SK-N-SH treated with all-trans-retinoic acid at 6 μM for 48 hours (cell line): ENCODE measurements at regions not wholly inside any gene's neighbourhood (a gene's known extent, or its start where the extent isn't known, plus 50 kb on each side); places are given as distances from the start of the nearest gene placed in this dataset.

Source experiments
- ATAC-seq: fragments of 200-7000 bp; cut with Tn5 transposase; 3 replicates; pipeline ENCODE4 v1.9.1; 2020; ENCODE audit warnings: mild to moderate bottlenecking, moderate library complexity
- ARNTL ChIP-seq: fragments of 450-650 bp; formaldehyde crosslinking; IDR thresholded peaks from 2 replicates; pipeline ENCODE4 v1.5.0; 2020; ENCODE audit warnings: low read depth, mild to moderate bottlenecking, moderate library complexity, borderline replicate concordance
- CSDC2 ChIP-seq: fragments of 250-450 bp; sonication (Bioruptor Pico); IDR thresholded peaks from 2 replicates; pipeline ENCODE4 v1.5.0; 2020; ENCODE audit warnings: mild to moderate bottlenecking, moderate library complexity
- GLIS3 ChIP-seq: fragments of 250-450 bp; sonication (Bioruptor Pico); IDR thresholded peaks from 2 replicates; pipeline ENCODE4 v1.5.0; 2020; ENCODE audit warnings: mild to moderate bottlenecking, moderate library complexity
- ISL1 ChIP-seq: fragments of 250-450 bp; sonication (Bioruptor Pico); IDR thresholded peaks from 2 replicates; pipeline ENCODE4 v2.1.2; 2022; ENCODE audit warnings: mild to moderate bottlenecking, moderate library complexity
- PPARA ChIP-seq: fragments of 250-450 bp; sonication (Bioruptor Pico); IDR thresholded peaks from 2 replicates; pipeline ENCODE4 v1.5.0; 2020; ENCODE audit warnings: mild to moderate bottlenecking, borderline replicate concordance
- RARB ChIP-seq: fragments of 250-450 bp; sonication (Bioruptor Pico); IDR thresholded peaks from 2 replicates; pipeline ENCODE4 v1.8.0; 2021; ENCODE audit warnings: mild to moderate bottlenecking, moderate library complexity
- SNAI2 ChIP-seq: fragments of 250-450 bp; sonication (Bioruptor Pico); IDR thresholded peaks from 2 replicates; pipeline ENCODE4 v1.5.0; 2020; ENCODE audit warnings: mild to moderate bottlenecking, moderate library complexity
- TCF4 ChIP-seq: fragments of 250-450 bp; sonication (Bioruptor Pico); IDR thresholded peaks from 2 replicates; pipeline ENCODE4 v1.8.0; 2021; ENCODE audit warnings: mild to moderate bottlenecking, moderate library complexity, borderline replicate concordance
- TOX ChIP-seq: fragments of 250-450 bp; sonication (Bioruptor Pico); IDR thresholded peaks from 2 replicates; pipeline ENCODE4 v1.8.0; 2021; ENCODE audit warnings: mild to moderate bottlenecking, moderate library complexity, borderline replicate concordance
- ZC3H10 ChIP-seq: fragments of 250-450 bp; sonication (Bioruptor Pico); IDR thresholded peaks from 2 replicates; pipeline ENCODE4 v1.5.1; 2021; ENCODE audit warnings: mild to moderate bottlenecking, moderate library complexity
- ZFP3 ChIP-seq: fragments of 250-450 bp; sonication (Bioruptor Pico); IDR thresholded peaks from 2 replicates; pipeline ENCODE4 v1.5.0; 2020; ENCODE audit warnings: mild to moderate bottlenecking, moderate library complexity
- ZFP30 ChIP-seq: fragments of 450-650 bp; formaldehyde crosslinking; IDR thresholded peaks from 2 replicates; pipeline ENCODE4 v1.5.0; 2022; ENCODE audit warnings: mild to moderate bottlenecking, moderate library complexity
- ZNF565 ChIP-seq: fragments of 450-650 bp; formaldehyde crosslinking; conservative IDR thresholded peaks from 2 replicates; pipeline ENCODE4 v1.5.0; 2020; ENCODE audit warnings: low read depth, mild to moderate bottlenecking, moderate library complexity
- ZNF70 ChIP-seq: fragments of 450-650 bp; formaldehyde crosslinking; IDR thresholded peaks from 2 replicates; pipeline ENCODE4 v1.5.0; 2020; ENCODE audit warnings: mild to moderate bottlenecking, moderate library complexity
- ZNF8 ChIP-seq: fragments of 450-650 bp; formaldehyde crosslinking; IDR thresholded peaks from 2 replicates; pipeline ENCODE4 v1.5.0; 2020; ENCODE audit warnings: mild to moderate bottlenecking, moderate library complexity
- TF ChIP-seq, protein P1 (sequence below): fragments of 250-450 bp; sonication (Bioruptor Pico); IDR thresholded peaks from 2 replicates; pipeline ENCODE4 v1.5.1; 2021; ENCODE audit warnings: mild to moderate bottlenecking, moderate library complexity
- TF ChIP-seq, protein P2 (sequence below): fragments of 250-450 bp; sonication (Bioruptor Pico); IDR thresholded peaks from 2 replicates; pipeline ENCODE4 v1.5.0; 2020; ENCODE audit warnings: mild to moderate bottlenecking, moderate library complexity
- TF ChIP-seq, protein P3 (sequence below): fragments of 250-450 bp; sonication (Bioruptor Pico); IDR thresholded peaks from 2 replicates; pipeline ENCODE4 v1.8.0; 2020; ENCODE audit warnings: mild to moderate bottlenecking, moderate library complexity, borderline replicate concordance
- TF ChIP-seq, protein P4 (sequence below): fragments of 250-450 bp; sonication (Bioruptor Pico); IDR thresholded peaks from 2 replicates; pipeline ENCODE4 v1.5.1; 2020; ENCODE audit warnings: low read depth, mild to moderate bottlenecking, moderate library complexity

DNA sequence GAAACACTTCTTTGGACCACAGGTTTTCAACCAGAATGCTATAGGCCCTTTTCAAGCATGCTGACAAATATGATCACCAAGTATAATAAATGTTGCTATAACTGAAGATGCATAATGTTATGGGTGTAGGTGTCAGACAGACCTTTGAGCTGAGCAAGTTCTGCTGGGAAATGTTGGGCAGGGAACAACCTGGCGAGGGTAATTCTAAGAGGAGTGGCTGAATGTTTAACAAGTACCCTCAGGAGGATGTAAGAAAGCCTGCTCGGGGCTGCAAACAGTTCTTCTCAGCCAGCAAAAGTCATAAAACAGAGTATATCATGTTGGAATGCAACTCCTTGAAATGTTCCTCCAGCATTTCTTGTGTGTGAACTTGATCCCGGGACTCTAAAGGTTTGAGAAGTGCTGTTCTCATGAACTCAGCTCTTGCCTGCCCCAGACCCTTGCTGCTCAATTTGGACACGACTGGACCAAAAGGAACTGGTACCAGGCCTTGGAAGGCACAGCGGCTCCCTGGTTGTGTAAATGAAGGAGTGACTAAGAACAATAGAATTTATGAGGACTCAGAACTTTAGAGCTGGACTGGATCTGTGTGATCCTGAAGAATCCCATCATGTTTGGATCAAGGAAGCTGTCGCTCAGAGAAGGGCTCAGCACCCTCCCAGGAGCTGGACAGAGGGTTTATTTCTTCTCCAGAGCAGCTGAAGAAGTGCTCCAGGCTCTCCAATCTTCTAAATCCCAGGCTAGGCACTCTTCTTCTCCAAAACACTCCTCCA is 143.2 kb upstream of the ANK3 start:
- TF ChIP-seq RARB (CRISPR knock-in tag) (no peak), ZNF8 (CRISPR knock-in tag) (no peak), ZFP30 (CRISPR knock-in tag) (no peak), GLIS3 (no peak), TOX (CRISPR knock-in tag) (no peak), ZNF565 (CRISPR knock-in tag) (no peak), ARNTL (CRISPR knock-in tag) (no peak), ZC3H10 (CRISPR knock-in tag) (no peak), ISL1 (no peak), ZFP3 (no peak), SNAI2 (CRISPR knock-in tag) (no peak), ZNF70 (CRISPR knock-in tag) (no peak), TCF4 (no peak), CSDC2 (CRISPR knock-in tag) (no peak)
- TF ChIP-seq, protein P1, sequence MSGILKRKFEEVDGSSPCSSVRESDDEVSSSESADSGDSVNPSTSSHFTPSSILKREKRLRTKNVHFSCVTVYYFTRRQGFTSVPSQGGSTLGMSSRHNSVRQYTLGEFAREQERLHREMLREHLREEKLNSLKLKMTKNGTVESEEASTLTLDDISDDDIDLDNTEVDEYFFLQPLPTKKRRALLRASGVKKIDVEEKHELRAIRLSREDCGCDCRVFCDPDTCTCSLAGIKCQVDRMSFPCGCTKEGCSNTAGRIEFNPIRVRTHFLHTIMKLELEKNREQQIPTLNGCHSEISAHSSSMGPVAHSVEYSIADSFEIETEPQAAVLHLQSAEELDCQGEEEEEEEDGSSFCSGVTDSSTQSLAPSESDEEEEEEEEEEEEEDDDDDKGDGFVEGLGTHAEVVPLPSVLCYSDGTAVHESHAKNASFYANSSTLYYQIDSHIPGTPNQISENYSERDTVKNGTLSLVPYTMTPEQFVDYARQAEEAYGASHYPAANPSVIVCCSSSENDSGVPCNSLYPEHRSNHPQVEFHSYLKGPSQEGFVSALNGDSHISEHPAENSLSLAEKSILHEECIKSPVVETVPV (CRISPR knock-in tag), result no peak
- TF ChIP-seq, protein P2, sequence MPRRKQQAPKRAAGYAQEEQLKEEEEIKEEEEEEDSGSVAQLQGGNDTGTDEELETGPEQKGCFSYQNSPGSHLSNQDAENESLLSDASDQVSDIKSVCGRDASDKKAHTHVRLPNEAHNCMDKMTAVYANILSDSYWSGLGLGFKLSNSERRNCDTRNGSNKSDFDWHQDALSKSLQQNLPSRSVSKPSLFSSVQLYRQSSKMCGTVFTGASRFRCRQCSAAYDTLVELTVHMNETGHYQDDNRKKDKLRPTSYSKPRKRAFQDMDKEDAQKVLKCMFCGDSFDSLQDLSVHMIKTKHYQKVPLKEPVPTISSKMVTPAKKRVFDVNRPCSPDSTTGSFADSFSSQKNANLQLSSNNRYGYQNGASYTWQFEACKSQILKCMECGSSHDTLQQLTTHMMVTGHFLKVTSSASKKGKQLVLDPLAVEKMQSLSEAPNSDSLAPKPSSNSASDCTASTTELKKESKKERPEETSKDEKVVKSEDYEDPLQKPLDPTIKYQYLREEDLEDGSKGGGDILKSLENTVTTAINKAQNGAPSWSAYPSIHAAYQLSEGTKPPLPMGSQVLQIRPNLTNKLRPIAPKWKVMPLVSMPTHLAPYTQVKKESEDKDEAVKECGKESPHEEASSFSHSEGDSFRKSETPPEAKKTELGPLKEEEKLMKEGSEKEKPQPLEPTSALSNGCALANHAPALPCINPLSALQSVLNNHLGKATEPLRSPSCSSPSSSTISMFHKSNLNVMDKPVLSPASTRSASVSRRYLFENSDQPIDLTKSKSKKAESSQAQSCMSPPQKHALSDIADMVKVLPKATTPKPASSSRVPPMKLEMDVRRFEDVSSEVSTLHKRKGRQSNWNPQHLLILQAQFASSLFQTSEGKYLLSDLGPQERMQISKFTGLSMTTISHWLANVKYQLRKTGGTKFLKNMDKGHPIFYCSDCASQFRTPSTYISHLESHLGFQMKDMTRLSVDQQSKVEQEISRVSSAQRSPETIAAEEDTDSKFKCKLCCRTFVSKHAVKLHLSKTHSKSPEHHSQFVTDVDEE (CRISPR knock-in tag), result no peak
- TF ChIP-seq, protein P3, sequence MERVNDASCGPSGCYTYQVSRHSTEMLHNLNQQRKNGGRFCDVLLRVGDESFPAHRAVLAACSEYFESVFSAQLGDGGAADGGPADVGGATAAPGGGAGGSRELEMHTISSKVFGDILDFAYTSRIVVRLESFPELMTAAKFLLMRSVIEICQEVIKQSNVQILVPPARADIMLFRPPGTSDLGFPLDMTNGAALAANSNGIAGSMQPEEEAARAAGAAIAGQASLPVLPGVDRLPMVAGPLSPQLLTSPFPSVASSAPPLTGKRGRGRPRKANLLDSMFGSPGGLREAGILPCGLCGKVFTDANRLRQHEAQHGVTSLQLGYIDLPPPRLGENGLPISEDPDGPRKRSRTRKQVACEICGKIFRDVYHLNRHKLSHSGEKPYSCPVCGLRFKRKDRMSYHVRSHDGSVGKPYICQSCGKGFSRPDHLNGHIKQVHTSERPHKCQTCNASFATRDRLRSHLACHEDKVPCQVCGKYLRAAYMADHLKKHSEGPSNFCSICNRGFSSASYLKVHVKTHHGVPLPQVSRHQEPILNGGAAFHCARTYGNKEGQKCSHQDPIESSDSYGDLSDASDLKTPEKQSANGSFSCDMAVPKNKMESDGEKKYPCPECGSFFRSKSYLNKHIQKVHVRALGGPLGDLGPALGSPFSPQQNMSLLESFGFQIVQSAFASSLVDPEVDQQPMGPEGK (CRISPR knock-in tag), result no peak
- no peak for ATAC-seq

DNA sequence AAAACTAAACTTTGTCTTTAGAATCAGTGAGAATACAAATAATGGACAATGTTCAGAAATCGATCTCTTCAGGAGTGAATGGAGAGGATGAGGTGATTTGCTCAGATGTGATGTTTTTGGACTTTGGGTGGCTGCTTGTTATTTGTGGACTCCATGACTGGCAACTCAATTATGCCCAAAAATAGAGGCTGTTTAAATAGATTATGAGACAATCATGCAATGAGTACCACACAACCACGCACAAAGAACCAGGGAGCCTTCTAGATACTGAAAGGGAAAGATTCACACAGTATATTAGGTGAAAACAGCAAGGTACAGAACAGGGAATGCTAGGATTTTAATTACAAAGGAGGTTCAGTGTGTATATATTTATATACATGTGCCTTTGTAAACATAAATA is 141.3 kb upstream of the ANK3 start:
- ATAC-seq, result no peak
- TF ChIP-seq, protein P2 (CRISPR knock-in tag), result no peak
- TF ChIP-seq PPARA (CRISPR knock-in tag) (no peak), SNAI2 (CRISPR knock-in tag) (no peak)
- TF ChIP-seq, protein P4, sequence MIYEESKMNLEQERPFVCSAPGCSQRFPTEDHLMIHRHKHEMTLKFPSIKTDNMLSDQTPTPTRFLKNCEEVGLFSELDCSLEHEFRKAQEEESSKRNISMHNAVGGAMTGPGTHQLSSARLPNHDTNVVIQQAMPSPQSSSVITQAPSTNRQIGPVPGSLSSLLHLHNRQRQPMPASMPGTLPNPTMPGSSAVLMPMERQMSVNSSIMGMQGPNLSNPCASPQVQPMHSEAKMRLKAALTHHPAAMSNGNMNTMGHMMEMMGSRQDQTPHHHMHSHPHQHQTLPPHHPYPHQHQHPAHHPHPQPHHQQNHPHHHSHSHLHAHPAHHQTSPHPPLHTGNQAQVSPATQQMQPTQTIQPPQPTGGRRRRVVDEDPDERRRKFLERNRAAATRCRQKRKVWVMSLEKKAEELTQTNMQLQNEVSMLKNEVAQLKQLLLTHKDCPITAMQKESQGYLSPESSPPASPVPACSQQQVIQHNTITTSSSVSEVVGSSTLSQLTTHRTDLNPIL (CRISPR knock-in tag), result no peak
- TF ChIP-seq, protein P1 (CRISPR knock-in tag), result no peak
- TF ChIP-seq, all 23 proteins: peak for 0
